HUES6 (cell line): ENCODE measurements at regions not wholly inside any gene's neighbourhood (a gene's known extent, or its start where the extent isn't known, plus 50 kb on each side); places are given as distances from the start of the nearest gene placed in this dataset.

ENCODE experiments used
- H3K27ac ChIP-seq: 2 replicates; pipeline ENCODE4 v1.7.0; 2013; ENCODE audit warnings: low read depth, mild to moderate bottlenecking, low read length, inconsistent platforms
- H3K27me3 ChIP-seq: 2 replicates; pipeline ENCODE4 v1.6.1; 2013; ENCODE audit warnings: low read length; ENCODE audit not compliant: control insufficient read depth, insufficient read depth
- H3K36me3 ChIP-seq: 2 replicates; pipeline ENCODE4 v1.6.1; 2013; ENCODE audit warnings: low read length; ENCODE audit not compliant: control insufficient read depth, insufficient read depth
- H3K4me1 ChIP-seq: 2 replicates; pipeline ENCODE4 v1.6.1; 2013; ENCODE audit warnings: low read length; ENCODE audit not compliant: control insufficient read depth, insufficient read depth
- H3K4me3 ChIP-seq: 2 replicates; pipeline ENCODE4 v1.5.1; 2013; ENCODE audit warnings: low read depth, low read length
- H3K9ac ChIP-seq: one replicate; pipeline ENCODE4 v1.6.1; 2013; ENCODE audit warnings: mild to moderate bottlenecking, low read length
- H3K9me3 ChIP-seq: 2 replicates; pipeline ENCODE4 v1.6.1; 2013; ENCODE audit warnings: low read depth, low read length; ENCODE audit not compliant: control insufficient read depth, insufficient read depth

DNA sequence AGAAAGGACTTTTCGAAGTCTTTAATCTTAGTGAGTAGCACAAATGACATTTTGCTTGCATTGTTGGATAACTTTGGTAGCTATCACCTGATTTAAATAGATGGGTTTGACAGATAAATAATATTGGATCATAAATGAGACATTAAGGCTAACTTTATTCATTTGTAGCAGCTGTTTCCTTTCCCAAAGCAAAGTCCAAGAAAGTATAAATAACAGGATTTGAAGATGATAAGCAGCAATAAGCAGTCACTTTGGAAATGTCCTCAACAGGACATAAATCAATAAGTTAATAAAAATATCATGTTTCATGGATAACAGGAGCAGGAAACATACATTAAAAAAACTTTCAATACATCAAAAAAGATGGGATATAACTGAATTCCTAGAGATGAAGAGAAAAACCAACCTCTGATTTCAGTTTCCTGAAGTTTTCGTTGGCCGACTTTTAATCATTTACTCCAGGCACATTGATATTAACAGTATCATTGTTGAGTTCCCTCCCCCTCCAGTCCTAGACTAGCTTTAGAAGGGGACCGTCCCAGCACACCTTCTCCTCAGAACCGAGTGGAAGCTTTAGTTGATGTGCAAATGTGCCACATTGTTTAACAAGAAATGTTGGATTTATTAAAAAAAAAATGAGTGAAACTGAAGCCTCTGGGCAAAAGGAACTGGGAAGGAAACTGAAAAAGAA, 169.9 kb upstream of the AGA start:
- Histone ChIP-seq H3K27ac (no peak overlapping the region), H3K27me3 (no peaks in the 10 kb centered on the region), H3K4me1 (peaks cover 7% of the 10 kb centered on the region; the same call in 1 of the 2 replicates), H3K9ac (no peak overlapping the region), H3K9me3 (no peaks in the 10 kb centered on the region; the same call in 1 of the 2 replicates), H3K36me3 (no peaks in the 10 kb centered on the region), H3K4me3 (no peak overlapping the region)

GRCh38 chr4:177612684-177613083, 170.4 kb upstream of the AGA start:
- Histone ChIP-seq H3K4me3 (no peak overlapping the region), H3K9ac (no peak overlapping the region), H3K36me3 (no peaks in the 10 kb centered on the region), H3K27me3 (no peaks in the 10 kb centered on the region), H3K4me1 (peaks cover 7% of the 10 kb centered on the region; the same call in 1 of the 2 replicates), H3K9me3 (no peaks in the 10 kb centered on the region), H3K27ac (no peak overlapping the region)

DNA sequence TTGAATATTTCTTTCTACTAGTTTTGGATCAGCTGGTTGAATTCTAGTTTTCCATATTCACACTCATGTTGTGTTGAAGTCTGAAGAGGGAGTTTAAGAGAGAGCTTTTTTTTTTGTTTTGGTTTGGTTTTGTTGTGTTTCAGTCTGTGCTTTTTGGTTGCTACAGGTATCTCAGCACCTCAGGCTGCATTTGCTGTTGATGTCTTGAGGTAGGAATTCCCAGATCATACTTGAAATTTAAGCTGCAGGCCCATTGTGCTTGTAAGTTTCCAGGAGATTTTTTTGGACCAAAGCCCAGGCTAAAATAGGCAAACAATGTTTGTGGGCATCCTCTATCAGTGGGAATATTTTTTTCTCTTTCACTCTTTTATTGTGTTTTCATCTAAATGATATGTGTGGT, 190.2 kb upstream of the AGA start:
- Histone ChIP-seq H3K4me3 (no peak overlapping the region), H3K27ac (no peak overlapping the region), H3K27me3 (no peaks in the 10 kb centered on the region), H3K9ac (no peak overlapping the region), H3K4me1 (no peaks in the 10 kb centered on the region), H3K9me3 (no peaks in the 10 kb centered on the region), H3K36me3 (no peaks in the 10 kb centered on the region)

- Histone ChIP-seq H3K4me3 (no peak overlapping the region), H3K9me3 (no peaks in the 10 kb centered on the region), H3K4me1 (peaks cover 14% of the 10 kb centered on the region), H3K9ac (no peak overlapping the region), H3K27me3 (no peaks in the 10 kb centered on the region), H3K36me3 (no peaks in the 10 kb centered on the region), H3K27ac (peak overlapping the region; percentile 73)
Observed at GRCh38 chr4:177638871-177639270, 196.6 kb upstream of the AGA start.

DNA sequence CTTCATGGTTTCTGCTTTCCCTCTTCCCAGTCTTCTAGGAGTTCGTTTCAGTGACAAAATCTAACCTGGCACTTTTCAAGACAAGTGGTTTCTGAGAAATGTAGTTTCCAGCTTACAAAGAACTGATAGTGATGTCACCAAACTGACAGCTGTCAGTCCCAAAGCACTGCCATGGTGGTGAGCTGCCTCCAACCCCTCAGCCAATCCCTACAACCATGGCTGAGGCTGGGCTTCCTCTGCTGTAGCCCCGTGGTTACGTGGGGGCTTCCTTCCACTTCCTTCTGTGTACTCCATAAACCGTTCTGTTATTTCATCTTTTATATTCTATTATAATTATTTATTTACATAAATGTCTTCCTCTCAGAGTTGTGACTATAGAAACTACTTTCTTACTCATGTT, 198.6 kb upstream of the AGA start:
- Histone ChIP-seq H3K9me3 (no peaks in the 10 kb centered on the region), H3K4me1 (peaks cover 14% of the 10 kb centered on the region), H3K27ac (no peak overlapping the region), H3K4me3 (no peak overlapping the region), H3K27me3 (no peaks in the 10 kb centered on the region), H3K9ac (no peak overlapping the region), H3K36me3 (no peaks in the 10 kb centered on the region)

DNA sequence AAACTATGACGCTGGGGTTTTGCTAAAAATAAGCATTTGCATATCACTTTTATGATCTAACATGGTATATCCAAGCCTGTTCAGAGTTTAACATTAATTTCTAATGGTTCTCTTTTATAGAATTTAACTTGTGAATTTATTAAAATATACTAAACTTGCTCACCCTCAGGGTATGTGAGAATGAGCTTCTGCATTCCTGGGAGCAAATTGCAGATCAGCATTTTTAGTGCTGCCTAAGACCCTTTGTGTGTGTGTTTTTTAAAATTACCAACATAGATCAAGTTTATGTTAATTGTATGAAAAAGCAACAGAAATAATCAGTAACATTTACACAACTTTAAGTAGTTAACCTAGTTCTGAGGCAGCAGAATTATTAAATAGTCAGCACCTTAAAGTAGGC, 218.0 kb upstream of the AGA start:
- H3K4me3 ChIP-seq = no peak overlapping the region
- no peak overlapping the region for H3K27ac ChIP-seq
- no peaks in the 10 kb centered on the region for H3K27me3 ChIP-seq
- no peaks in the 10 kb centered on the region for H3K4me1 ChIP-seq
- no peak overlapping the region for H3K9ac ChIP-seq
- no peaks in the 10 kb centered on the region for H3K36me3 ChIP-seq
- peaks cover 23% of the 10 kb centered on the region for H3K9me3 ChIP-seq

GRCh38 chr4:177667687-177668086, 225.4 kb upstream of the AGA start:
- Histone ChIP-seq H3K36me3 (no peaks in the 10 kb centered on the region), H3K27ac (no peak overlapping the region), H3K4me3 (no peak overlapping the region), H3K9ac (no peak overlapping the region), H3K4me1 (no peaks in the 10 kb centered on the region; the same call in 1 of the 2 replicates), H3K27me3 (no peaks in the 10 kb centered on the region), H3K9me3 (0 out of 2 replicates have a peak, but pooled peaks cover 2% of the 10 kb centered on the region)

- Histone ChIP-seq H3K4me1 (no peaks in the 10 kb centered on the region), H3K9me3 (no peaks in the 10 kb centered on the region), H3K27me3 (no peaks in the 10 kb centered on the region), H3K4me3 (no peak overlapping the region), H3K9ac (no peak overlapping the region), H3K36me3 (no peaks in the 10 kb centered on the region), H3K27ac (no peak overlapping the region)
Observed at GRCh38 chr4:177671387-177671786, 229.2 kb upstream of the AGA start.

GRCh38 chr4:177671845-177672244, 229.6 kb upstream of the AGA start:
- Histone ChIP-seq H3K9me3 (no peaks in the 10 kb centered on the region), H3K27ac (no peak overlapping the region), H3K27me3 (no peaks in the 10 kb centered on the region), H3K4me3 (no peak overlapping the region), H3K9ac (no peak overlapping the region), H3K4me1 (no peaks in the 10 kb centered on the region), H3K36me3 (no peaks in the 10 kb centered on the region)

- Histone ChIP-seq H3K27ac (no peak overlapping the region), H3K36me3 (no peaks in the 10 kb centered on the region), H3K4me1 (no peaks in the 10 kb centered on the region), H3K9me3 (no peaks in the 10 kb centered on the region), H3K4me3 (no peak overlapping the region), H3K27me3 (no peaks in the 10 kb centered on the region), H3K9ac (no peak overlapping the region)
Observed at GRCh38 chr4:177673985-177674489, 231.8 kb upstream of the AGA start.

- Histone ChIP-seq H3K4me1 (no peaks in the 10 kb centered on the region), H3K9me3 (no peaks in the 10 kb centered on the region), H3K27me3 (no peaks in the 10 kb centered on the region), H3K27ac (no peak overlapping the region), H3K4me3 (no peak overlapping the region), H3K9ac (no peak overlapping the region), H3K36me3 (no peaks in the 10 kb centered on the region)
Observed at GRCh38 chr4:177680308-177680707, 238.1 kb upstream of the AGA start.
